Uterus (tissue), 3 donors: ENCODE measurements at regions not wholly inside any gene's neighbourhood (a gene's known extent, or its start where the extent isn't known, plus 50 kb on each side); places are given as distances from the start of the nearest gene placed in this dataset.

Experiments used
- DNase-seq, 2 donors: peaks; one replicate each; pipeline ENCODE4 v3.0.0-alpha.2; 2019 to 2020
- H3K27ac ChIP-seq, 2 donors: fragments of 200-600 bp; sonication (generic); 1 replicate in 1 of 2; 2 replicates in 1 of 2; pipeline ENCODE4 v1.5.1; 2016 to 2018
- H3K27me3 ChIP-seq, 2 donors: fragments of 200-600 bp; sonication (generic); one replicate each; pipeline ENCODE4 v1.5.1; 2018 to 2019; ENCODE audit warnings: control low read depth in 1 of 2
- H3K36me3 ChIP-seq, 2 donors: fragments of 200-600 bp; sonication (generic); one replicate each; pipeline ENCODE4 v1.5.1; 2019; ENCODE audit warnings: control low read depth in 1 of 2
- H3K4me1 ChIP-seq, 2 donors: fragments of 200-600 bp; sonication (generic); one replicate each; pipeline ENCODE4 v1.5.1; 2018 to 2019; ENCODE audit warnings: control low read depth in 1 of 2
- H3K4me3 ChIP-seq, 2 donors: fragments of 200-600 bp; sonication (generic); 1 replicate in 1 of 2; 2 replicates in 1 of 2; pipeline ENCODE4 v1.5.1; 2018 to 2019; ENCODE audit warnings: mild to moderate bottlenecking in 1 of 2
- H3K9me3 ChIP-seq, 2 donors: fragments of 200-600 bp; sonication (generic); one replicate each; pipeline ENCODE4 v1.5.1; 2019; ENCODE audit warnings: control low read depth in 1 of 2
- POLR2A ChIP-seq, 2 donors: fragments of 450-650 bp; IDR thresholded peaks; one replicate each; pipeline ENCODE4 v1.6.1; 2016; ENCODE audit warnings: antibody characterized with exemption in 2 of 2, mild to moderate bottlenecking in 1 of 2, moderate library complexity in 1 of 2
- intact Hi-C: fragments of 100-400 bp; cut with DNase I; formaldehyde crosslinking; loops from one replicate; pipeline ENCODE4 v1.15.1; 2023; ENCODE audit warnings: low total_unique reads
- TF ChIP-seq, protein P1 (sequence below), 4 experiments: fragments of 200-600 bp in 2 of 4; fragments of 450-650 bp in 2 of 4; sonication (generic) in 2 of 4; IDR thresholded peaks; one replicate each; pipeline ENCODE4 v1.5.1; 2016 to 2019; ENCODE audit warnings: antibody characterized with exemption in 4 of 4, mild to moderate bottlenecking in 2 of 4, moderate library complexity in 1 of 4
- donor health status: DM: yes; HTN: yes; CAD: no.

GRCh38 chr9:107064378-107064777, 201.4 kb downstream of the ZNF462 start:
- Histone ChIP-seq H3K4me3 (no peak overlapping the region), H3K9me3 (no peaks in the 10 kb centered on the region), H3K36me3 (no peaks in the 10 kb centered on the region), H3K4me1 (no peaks in the 10 kb centered on the region), H3K27me3 (no peaks in the 10 kb centered on the region), H3K27ac (no peak overlapping the region)
- DNase-seq, result no peak
- intact Hi-C loops, result no loop called here
- TF ChIP-seq, protein P1, sequence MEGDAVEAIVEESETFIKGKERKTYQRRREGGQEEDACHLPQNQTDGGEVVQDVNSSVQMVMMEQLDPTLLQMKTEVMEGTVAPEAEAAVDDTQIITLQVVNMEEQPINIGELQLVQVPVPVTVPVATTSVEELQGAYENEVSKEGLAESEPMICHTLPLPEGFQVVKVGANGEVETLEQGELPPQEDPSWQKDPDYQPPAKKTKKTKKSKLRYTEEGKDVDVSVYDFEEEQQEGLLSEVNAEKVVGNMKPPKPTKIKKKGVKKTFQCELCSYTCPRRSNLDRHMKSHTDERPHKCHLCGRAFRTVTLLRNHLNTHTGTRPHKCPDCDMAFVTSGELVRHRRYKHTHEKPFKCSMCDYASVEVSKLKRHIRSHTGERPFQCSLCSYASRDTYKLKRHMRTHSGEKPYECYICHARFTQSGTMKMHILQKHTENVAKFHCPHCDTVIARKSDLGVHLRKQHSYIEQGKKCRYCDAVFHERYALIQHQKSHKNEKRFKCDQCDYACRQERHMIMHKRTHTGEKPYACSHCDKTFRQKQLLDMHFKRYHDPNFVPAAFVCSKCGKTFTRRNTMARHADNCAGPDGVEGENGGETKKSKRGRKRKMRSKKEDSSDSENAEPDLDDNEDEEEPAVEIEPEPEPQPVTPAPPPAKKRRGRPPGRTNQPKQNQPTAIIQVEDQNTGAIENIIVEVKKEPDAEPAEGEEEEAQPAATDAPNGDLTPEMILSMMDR (IDR thresholded peaks at IDR 0.05), result no peak
- TF ChIP-seq POLR2A (IDR thresholded peaks at IDR 0.05), result no peak

DNA sequence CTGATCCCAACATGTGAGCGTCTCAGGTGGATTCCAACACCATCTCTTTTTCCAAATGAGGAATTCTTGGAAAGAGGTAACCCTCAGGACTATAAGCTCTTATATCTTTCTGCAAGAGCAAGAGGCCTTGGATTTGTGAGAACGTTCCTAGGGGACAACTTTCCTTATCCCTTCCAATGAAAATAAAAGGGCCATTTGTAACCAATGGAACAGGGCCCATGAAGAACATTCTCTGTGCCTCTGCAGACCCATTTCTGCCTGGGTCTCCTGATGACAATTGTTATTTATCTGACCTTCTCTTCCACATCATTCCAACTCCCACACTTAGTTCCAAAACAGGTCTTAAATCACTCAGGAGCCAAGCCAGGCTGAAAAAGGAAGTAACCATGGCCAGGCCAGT, 202.6 kb downstream of the ZNF462 start:
- intact Hi-C loops, result no loop called here
- Histone ChIP-seq H3K36me3 (no peaks in the 10 kb centered on the region), H3K4me3 (no peak overlapping the region), H3K27me3 (no peaks in the 10 kb centered on the region), H3K27ac (no peak overlapping the region), H3K9me3 (no peaks in the 10 kb centered on the region), H3K4me1 (no peaks in the 10 kb centered on the region)
- TF ChIP-seq, protein P1 (IDR thresholded peaks at IDR 0.05), result no peak
- TF ChIP-seq POLR2A (IDR thresholded peaks at IDR 0.05), result no peak
- DNase-seq, result no peak

- Histone ChIP-seq H3K4me1 (no peaks in the 10 kb centered on the region), H3K4me3 (no peak overlapping the region), H3K36me3 (no peaks in the 10 kb centered on the region), H3K27me3 (no peaks in the 10 kb centered on the region), H3K27ac (no peak overlapping the region), H3K9me3 (no peaks in the 10 kb centered on the region)
- TF ChIP-seq POLR2A (IDR thresholded peaks at IDR 0.05), result no peak
- TF ChIP-seq, protein P1 (IDR thresholded peaks at IDR 0.05), result no peak
- no peak for DNase-seq
- intact Hi-C loops, result no loop called here
Measured at GRCh38 chr9:107067739-107068416, 204.9 kb downstream of the ZNF462 start.

DNA sequence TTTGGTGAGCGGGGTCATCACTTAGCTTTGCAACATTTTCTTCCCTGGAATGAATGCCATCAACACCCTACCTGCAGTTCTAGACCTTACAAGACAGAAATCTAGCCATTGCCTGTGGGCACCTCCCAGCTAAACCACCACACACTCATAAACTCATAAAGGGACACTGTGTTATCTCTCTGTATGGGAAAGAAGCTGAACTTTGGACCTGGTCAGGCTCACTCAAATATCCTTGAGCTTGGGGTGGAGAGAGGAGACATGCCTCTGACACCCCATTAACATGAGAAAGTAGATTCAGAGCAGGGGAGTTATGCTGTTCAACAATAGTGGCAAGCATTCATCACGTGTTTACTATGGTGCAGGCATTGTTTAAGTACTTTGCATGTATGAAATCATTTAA, 205.6 kb downstream of the ZNF462 start:
- Histone ChIP-seq H3K4me3 (no peak overlapping the region), H3K9me3 (no peaks in the 10 kb centered on the region), H3K27ac (no peak overlapping the region), H3K27me3 (no peaks in the 10 kb centered on the region), H3K36me3 (no peaks in the 10 kb centered on the region), H3K4me1 (no peaks in the 10 kb centered on the region)
- intact Hi-C loops, result no loop called here
- DNase-seq, result no peak
- TF ChIP-seq POLR2A (IDR thresholded peaks at IDR 0.05), result no peak
- TF ChIP-seq, protein P1 (IDR thresholded peaks at IDR 0.05), result no peak

- Histone ChIP-seq H3K27me3 (no peaks in the 10 kb centered on the region), H3K4me3 (no peak overlapping the region), H3K4me1 (no peaks in the 10 kb centered on the region), H3K27ac (no peak overlapping the region), H3K9me3 (no peaks in the 10 kb centered on the region), H3K36me3 (no peaks in the 10 kb centered on the region)
- TF ChIP-seq, protein P1 (IDR thresholded peaks at IDR 0.05), result no peak
- no peak for TF ChIP-seq POLR2A (IDR thresholded peaks at IDR 0.05)
- intact Hi-C loops, result no loop called here
- DNase-seq, result no peak
Measured at GRCh38 chr9:107070586-107070985, 207.6 kb downstream of the ZNF462 start.
